ENCODE measurements at regions not wholly inside any gene's neighbourhood (a gene's known extent, or its start where the extent isn't known, plus 50 kb on each side); places are given as distances from the start of the nearest gene placed in this dataset.

DNA sequence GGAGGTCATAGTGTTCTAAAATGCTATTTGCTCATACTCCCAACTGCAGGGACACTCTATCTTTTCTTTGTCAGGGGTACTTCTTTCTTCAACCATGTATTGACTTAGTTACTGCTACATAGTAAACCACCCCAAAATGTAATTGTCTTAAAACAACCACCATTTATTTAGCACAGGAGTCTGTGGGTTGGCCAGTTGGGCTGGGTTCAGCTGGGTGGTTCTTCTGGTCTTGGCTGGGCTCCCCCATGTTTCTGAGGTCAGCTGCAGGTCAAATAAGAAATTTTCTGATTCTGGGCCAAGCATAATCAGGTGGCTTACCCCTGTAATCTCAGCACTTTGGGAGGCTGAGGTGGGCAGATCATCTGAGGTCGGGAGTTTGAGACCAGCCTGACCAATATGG, 220.0 kb upstream of the BTBD3 start:
- DNase-seq (no peak), ATAC-seq (ENCODE audit: low read depth) (no peak)
- no peak for TF ChIP-seq CHD1 (IDR thresholded peaks at IDR 0.05; ENCODE audit: low read depth, low read length)
- TF ChIP-seq CEBPB (IDR thresholded peaks at IDR 0.05; ENCODE audit: low read depth, low read length), result no peak
- no peak for TF ChIP-seq MXI1 (IDR thresholded peaks at IDR 0.05; ENCODE audit: borderline replicate concordance, low read depth, low read length)
- no peak for TF ChIP-seq POLR2A (IDR thresholded peaks at IDR 0.05; ENCODE audit: low read depth, low read length)
- TF ChIP-seq BHLHE40 (IDR thresholded peaks at IDR 0.05; ENCODE audit: low read depth, low read length), result no peak
- TF ChIP-seq SMC3 (IDR thresholded peaks at IDR 0.05; ENCODE audit: low read depth, low read length), result no peak
- dilution Hi-C loops (cut with HindIII; ENCODE audit: low sequenced_read_pairs, unreplicated experiment), result no loop called here
- Histone ChIP-seq H3K4me1 (ENCODE audit: control insufficient read depth, insufficient read depth, low read length) (no peaks in the 10 kb centered on the region), H3K9me1 (ENCODE audit: insufficient read depth, low read length) (no peaks in the 10 kb centered on the region), H3K36me3 (ENCODE audit: control insufficient read depth, insufficient read depth, low read length) (no peaks in the 10 kb centered on the region), H4K5ac (ENCODE audit: low read depth, low read length) (no peak overlapping the region), H3K27me3 (ENCODE audit: control insufficient read depth, insufficient read depth, low read length) (no peaks in the 10 kb centered on the region), H2BK5ac (ENCODE audit: low read depth, low read length, poor library complexity, severe bottlenecking) (no peak overlapping the region), H3K18ac (ENCODE audit: low read depth, low read length) (no peak overlapping the region), H2BK120ac (ENCODE audit: low read depth, low read length) (no peak overlapping the region), H3K9ac (ENCODE audit: low read depth, low read length) (no peak overlapping the region), H3K4me3 (ENCODE audit: insufficient read depth, low read depth, low read length) (no peak overlapping the region), H2AK5ac (ENCODE audit: low read depth, low read length) (no peak overlapping the region), H3K79me1 (ENCODE audit: low read depth in 1 of 2, low read length in 2 of 2) (no peaks in the 10 kb centered on the region), H2BK20ac (ENCODE audit: low read depth, low read length) (no peak overlapping the region), H4K8ac (ENCODE audit: low read depth in 2 of 2, low read length in 2 of 2) (no peak overlapping the region), H2BK15ac (ENCODE audit: low read depth, low read length) (no peak overlapping the region), H3K4ac (ENCODE audit: low read depth, low read length) (no peak overlapping the region), H4K20me1 (ENCODE audit: insufficient read depth, low read length) (no peaks in the 10 kb centered on the region), H2AFZ (replicated peaks; ENCODE audit: low read length, poor library complexity) (no peak overlapping the region), H4K91ac (ENCODE audit: insufficient read depth, low read depth, low read length) (no peak overlapping the region), H3K14ac (replicated peaks; ENCODE audit: low read depth, low read length) (no peak overlapping the region), H3K9me3 (ENCODE audit: control insufficient read depth, insufficient read depth, low read length) (no peaks in the 10 kb centered on the region), H2AK9ac (replicated peaks; ENCODE audit: low read depth, low read length, poor library complexity) (no peak overlapping the region), H3K27ac (ENCODE audit: insufficient read depth, low read length) (no peak overlapping the region), H3K4me2 (ENCODE audit: low read depth, low read length) (no peak overlapping the region), H3K56ac (ENCODE audit: extremely low read depth, insufficient read depth, low read length) (no peak overlapping the region), H3K23ac (ENCODE audit: low read depth, low read length) (no peak overlapping the region)
- ChIA-PET CTCF (interaction anchor here (0.5 kb wide), 1 partner anchor 202 kb away, joined by 4 read pairs; no protein-coding TSS in a partner anchor), POLR2A (ENCODE audit: unreplicated experiment) (no interaction called here)
- intact Hi-C loops (cut with micrococcal nuclease), result no loop called here
- BruUV-seq (replicated peaks), result no TSS peak
- in situ Hi-C loops (cut with MboI; ENCODE audit: low sequenced_read_pairs), result no loop called here
- no CpG with 5 or more reads among the region's 1 CpG for WGBS, 2 experiments (ENCODE audit: extremely low coverage in 2 of 2, insufficient read length in 1 of 2)
